Nephron (organoid): ENCODE measurements at regions not wholly inside any gene's neighbourhood (a gene's known extent, or its start where the extent isn't known, plus 50 kb on each side); places are given as distances from the start of the nearest gene placed in this dataset.

Experiments
- H3K27ac Mint-ChIP-seq, 3 experiments: 2 replicates each; pipeline ENCODE4 v1.8.0; 2020; ENCODE audit warnings: mixed read lengths in 3 of 3, mild to moderate bottlenecking in 2 of 3, moderate library complexity in 1 of 3
- H3K27me3 Mint-ChIP-seq: 2 replicates; pipeline ENCODE4 v1.8.0; 2021; ENCODE audit warnings: low read depth, mild to moderate bottlenecking, moderate library complexity, mixed read lengths
- H3K36me3 Mint-ChIP-seq: 2 replicates; pipeline ENCODE4 v1.8.0; 2020; ENCODE audit warnings: low read depth, mixed read lengths
- H3K4me1 Mint-ChIP-seq: 2 replicates; pipeline ENCODE4 v1.8.0; 2020; ENCODE audit warnings: mixed read lengths
- H3K4me3 Mint-ChIP-seq, 3 experiments: 2 replicates each; pipeline ENCODE4 v1.8.0; 2020; ENCODE audit warnings: mild to moderate bottlenecking in 3 of 3, mixed read lengths in 3 of 3, moderate library complexity in 2 of 3
- H3K9me3 Mint-ChIP-seq: 2 replicates; pipeline ENCODE4 v1.8.0; 2020; ENCODE audit warnings: mixed read lengths
- TF ChIP-seq, protein P1 (sequence below), 3 experiments: fragments of 200-600 bp; sonication (generic); IDR thresholded peaks; one replicate each; pipeline ENCODE4 v1.5.0; 2021; ENCODE audit warnings: antibody characterized with exemption in 3 of 3; ENCODE audit not compliant: unreplicated experiment in 3 of 3

- TF ChIP-seq, protein P1, sequence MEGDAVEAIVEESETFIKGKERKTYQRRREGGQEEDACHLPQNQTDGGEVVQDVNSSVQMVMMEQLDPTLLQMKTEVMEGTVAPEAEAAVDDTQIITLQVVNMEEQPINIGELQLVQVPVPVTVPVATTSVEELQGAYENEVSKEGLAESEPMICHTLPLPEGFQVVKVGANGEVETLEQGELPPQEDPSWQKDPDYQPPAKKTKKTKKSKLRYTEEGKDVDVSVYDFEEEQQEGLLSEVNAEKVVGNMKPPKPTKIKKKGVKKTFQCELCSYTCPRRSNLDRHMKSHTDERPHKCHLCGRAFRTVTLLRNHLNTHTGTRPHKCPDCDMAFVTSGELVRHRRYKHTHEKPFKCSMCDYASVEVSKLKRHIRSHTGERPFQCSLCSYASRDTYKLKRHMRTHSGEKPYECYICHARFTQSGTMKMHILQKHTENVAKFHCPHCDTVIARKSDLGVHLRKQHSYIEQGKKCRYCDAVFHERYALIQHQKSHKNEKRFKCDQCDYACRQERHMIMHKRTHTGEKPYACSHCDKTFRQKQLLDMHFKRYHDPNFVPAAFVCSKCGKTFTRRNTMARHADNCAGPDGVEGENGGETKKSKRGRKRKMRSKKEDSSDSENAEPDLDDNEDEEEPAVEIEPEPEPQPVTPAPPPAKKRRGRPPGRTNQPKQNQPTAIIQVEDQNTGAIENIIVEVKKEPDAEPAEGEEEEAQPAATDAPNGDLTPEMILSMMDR (IDR thresholded peaks at IDR 0.05; ENCODE audit: unreplicated experiment in 3 of 3): no peak
- peaks cover 4% of the 10 kb centered on the region for H3K4me1 Mint-ChIP-seq
- H3K4me3 Mint-ChIP-seq: no peak overlapping the region
- H3K36me3 Mint-ChIP-seq: no peaks in the 10 kb centered on the region
- H3K27me3 Mint-ChIP-seq: peaks cover under 1% of the 10 kb centered on the region
- no peak overlapping the region for H3K27ac Mint-ChIP-seq
- H3K9me3 Mint-ChIP-seq: peaks cover 36% of the 10 kb centered on the region
Measured at GRCh38 chr12:29847246-29847645, 63.5 kb upstream of the TMTC1 start.

GRCh38 chr12:29844667-29845066 is 60.9 kb upstream of the TMTC1 start:
- Mint-ChIP-seq H3K36me3 (no peaks in the 10 kb centered on the region), H3K9me3 (peaks cover 23% of the 10 kb centered on the region), H3K4me3 (no peak overlapping the region), H3K4me1 (peaks cover 4% of the 10 kb centered on the region), H3K27ac (no peak overlapping the region), H3K27me3 (no peaks in the 10 kb centered on the region)
- TF ChIP-seq, protein P1 (IDR thresholded peaks at IDR 0.05; ENCODE audit: unreplicated experiment in 3 of 3): no peak

- H3K4me1 Mint-ChIP-seq: peaks cover 4% of the 10 kb centered on the region
- no peaks in the 10 kb centered on the region for H3K27me3 Mint-ChIP-seq
- peaks cover 28% of the 10 kb centered on the region for H3K9me3 Mint-ChIP-seq
- H3K4me3 Mint-ChIP-seq: no peak overlapping the region
- no peaks in the 10 kb centered on the region for H3K36me3 Mint-ChIP-seq
- TF ChIP-seq, protein P1 (IDR thresholded peaks at IDR 0.05; ENCODE audit: unreplicated experiment in 3 of 3): no peak
- H3K27ac Mint-ChIP-seq: no peak overlapping the region
Measured at GRCh38 chr12:29843036-29843435, 59.3 kb upstream of the TMTC1 start.

- Mint-ChIP-seq H3K27ac (no peak overlapping the region), H3K4me3 (no peak overlapping the region), H3K4me1 (peaks cover 4% of the 10 kb centered on the region), H3K27me3 (no peaks in the 10 kb centered on the region), H3K36me3 (no peaks in the 10 kb centered on the region), H3K9me3 (peaks cover 45% of the 10 kb centered on the region)
- TF ChIP-seq, protein P1 (IDR thresholded peaks at IDR 0.05; ENCODE audit: unreplicated experiment in 3 of 3): no peak
Measured at GRCh38 chr12:29838768-29839167, 55.0 kb upstream of the TMTC1 start.
